ENCODE measurements at regions not wholly inside any gene's neighbourhood (a gene's known extent, or its start where the extent isn't known, plus 50 kb on each side); places are given as distances from the start of the nearest gene placed in this dataset.
"Not testable (repeated sequence)": the region's sequence is repeated elsewhere in the genome, so short reads cannot be mapped to it uniquely, and the experiment has no call there.

DNA sequence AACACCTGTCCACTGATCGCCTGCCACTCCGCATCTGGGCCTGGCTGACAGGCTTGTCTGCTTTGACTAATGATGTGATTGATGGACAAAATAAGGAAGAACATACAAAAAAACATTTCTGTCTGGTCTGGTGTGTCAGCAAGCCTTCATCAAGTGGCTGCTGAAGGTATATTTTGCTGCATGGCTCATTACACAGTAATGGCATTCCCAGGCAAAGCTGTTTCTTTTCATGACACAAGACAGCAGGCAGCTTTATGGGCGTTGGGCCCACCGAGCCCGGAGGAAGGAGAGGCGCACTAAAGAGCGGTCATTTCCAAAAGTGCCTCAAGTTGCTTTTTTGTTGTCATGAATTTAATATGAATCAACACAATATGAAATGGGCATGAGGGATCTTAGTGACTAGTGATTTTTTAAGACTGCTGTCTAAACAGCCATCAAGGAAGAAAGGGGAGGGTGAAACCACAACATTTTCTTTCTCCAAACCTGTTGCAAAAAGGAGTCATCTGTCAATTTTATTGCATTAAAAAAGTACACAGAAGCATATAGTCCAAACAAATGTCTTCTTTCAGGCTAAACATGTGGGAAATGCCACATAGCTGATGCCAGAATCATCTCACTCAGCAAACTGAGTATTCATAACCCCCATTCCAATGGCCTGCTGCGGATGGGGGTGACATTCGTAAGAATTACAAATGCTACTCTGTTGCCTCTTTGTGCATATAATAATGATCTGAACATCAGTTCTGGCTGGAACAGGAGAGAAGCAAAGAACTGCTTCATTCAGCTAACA lies 476.6 kb downstream of the ZNF536 start:
- peak; percentile 34 to 73 (median 54) for DNase-seq (ENCODE audit: low read depth in 4 of 4, low spot score in 3 of 4)

DNA sequence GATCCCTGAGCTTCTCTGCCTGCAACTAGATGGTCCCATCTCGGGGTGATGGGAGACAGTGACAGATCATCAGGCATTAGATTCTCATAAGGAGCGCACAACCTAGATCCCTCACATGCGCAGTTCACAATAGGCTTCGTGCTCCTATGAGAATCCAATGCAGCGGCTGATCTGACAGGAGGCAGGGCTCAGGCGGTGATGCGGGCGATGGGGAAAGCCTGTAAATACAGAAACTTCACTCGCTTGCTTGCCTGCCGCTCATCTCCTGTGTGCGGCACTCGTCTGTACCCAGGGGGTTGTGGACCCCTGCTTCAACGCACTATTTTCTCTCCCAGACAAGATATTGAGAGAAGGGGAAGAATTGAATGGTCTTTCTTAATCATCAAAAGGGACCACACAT lies 473.9 kb downstream of the ZNF536 start:
- no peak for DNase-seq (ENCODE audit: low read depth in 4 of 4, low spot score in 3 of 4)

GRCh38 chr19:30842926-30843325 lies 470.7 kb downstream of the ZNF536 start:
- DNase-seq (ENCODE audit: low read depth in 4 of 4, low spot score in 3 of 4): no peak

DNA sequence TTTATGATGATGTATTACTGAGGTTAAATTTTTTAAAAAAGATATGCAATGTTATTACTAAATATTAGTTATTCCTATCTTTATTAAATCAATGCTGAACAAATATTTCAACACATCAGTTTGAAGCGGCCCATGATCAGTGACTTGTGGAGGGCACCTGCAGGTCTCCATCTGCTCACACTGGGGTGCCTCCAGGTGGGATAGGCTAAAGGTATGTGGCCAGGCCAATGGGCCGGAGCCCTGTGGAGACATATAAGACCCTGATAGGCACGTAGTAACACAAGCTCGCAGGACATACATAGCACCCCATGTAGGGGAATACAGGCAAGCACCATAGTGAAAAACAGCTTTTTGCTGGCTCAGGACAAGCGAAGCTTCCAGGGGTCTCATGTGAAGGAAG lies 469.8 kb downstream of the ZNF536 start:
- no peak for DNase-seq (ENCODE audit: low read depth in 4 of 4, low spot score in 3 of 4)

- DNase-seq (ENCODE audit: low read depth in 4 of 4, low spot score in 3 of 4): no peak
Measured at GRCh38 chr19:30830875-30831274, 458.7 kb downstream of the ZNF536 start.

DNA sequence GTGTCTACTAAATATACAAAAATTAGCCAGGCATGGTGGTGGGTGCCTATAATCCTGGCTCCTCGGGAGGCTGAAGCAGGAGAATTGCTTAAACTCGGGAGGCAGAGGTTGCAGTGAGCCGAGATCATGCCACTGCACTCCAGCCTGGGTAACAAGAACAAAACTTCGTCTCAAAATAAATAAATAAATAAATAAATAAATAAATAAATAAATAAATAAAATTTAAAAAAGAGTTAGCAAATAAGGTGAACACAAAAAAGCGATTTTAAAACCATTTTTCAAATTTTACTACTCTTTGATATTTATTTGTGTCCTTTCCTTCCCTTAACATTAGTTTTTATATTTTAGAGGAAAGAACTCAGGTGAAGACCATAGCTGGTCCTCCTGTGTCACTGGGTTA lies 453.3 kb downstream of the ZNF536 start:
- not testable (repeated sequence) for DNase-seq (ENCODE audit: low read depth in 4 of 4, low spot score in 3 of 4)

DNA sequence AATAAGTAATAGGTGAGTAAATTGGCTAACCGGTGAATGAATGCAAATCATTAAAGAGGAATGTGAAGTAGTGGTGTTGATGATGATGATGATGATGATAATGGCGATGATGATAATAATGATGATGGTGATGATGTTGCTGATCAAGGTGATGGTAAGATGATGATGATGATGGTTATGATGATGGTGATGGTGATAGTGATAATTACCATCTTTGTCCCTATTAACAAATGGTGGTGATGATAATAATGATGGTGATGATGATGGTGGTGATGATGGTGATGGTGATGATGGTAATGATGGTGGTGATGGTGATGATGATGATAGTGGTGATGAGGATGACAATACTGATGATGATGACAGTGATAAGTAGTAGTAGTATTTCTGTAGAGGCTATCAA lies 452.6 kb downstream of the ZNF536 start:
- no peak for DNase-seq (ENCODE audit: low read depth in 4 of 4, low spot score in 3 of 4)

DNA sequence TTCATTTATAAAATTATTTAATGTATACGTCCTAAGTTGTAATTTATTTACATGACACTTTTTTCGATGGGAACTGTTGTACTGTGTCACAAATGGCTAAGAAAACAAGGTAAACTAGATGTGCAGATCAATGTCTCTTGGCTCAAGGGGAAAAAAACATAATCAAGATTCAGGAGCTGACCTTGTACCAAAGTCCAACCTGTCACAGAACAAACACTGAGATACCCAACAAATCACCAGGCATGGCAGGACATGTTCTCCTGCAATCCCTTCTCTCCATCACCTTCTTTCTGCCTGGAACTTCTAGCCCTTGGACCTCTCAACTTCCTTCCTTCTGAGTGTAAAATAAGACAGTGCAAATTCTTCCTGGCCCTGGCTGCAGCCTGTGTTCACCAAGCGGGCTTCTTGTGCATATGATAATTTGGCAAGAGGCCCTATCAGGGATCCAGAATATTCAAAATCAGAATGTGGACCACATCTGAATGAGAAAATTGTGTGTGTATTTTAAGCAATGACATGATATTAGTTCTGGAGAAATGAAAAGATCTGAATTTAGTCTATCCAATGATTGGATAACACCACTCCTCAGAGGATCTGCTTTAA lies 445.9 kb downstream of the ZNF536 start:
- no peak for DNase-seq (ENCODE audit: low read depth in 4 of 4, low spot score in 3 of 4)

DNA sequence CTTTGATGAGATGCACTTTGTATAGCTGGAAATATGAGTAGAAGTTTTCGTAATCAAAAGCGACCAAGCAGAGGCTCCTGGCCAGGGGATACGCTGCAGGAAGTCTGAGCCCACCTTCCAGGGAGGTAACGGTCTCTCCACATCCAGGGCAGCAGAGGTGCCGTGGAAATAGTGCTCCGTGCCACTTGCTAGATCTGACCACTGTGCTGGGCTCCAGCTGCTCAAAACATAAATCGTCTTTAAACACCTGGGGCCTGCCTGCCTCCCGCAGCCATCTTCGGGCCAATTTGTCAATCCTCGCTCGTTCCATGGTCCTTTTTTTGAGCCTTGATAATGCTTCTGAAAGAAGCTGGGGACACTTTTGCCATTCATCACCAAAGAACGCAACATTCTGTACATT lies 445.0 kb downstream of the ZNF536 start:
- DNase-seq (ENCODE audit: low read depth in 4 of 4, low spot score in 3 of 4): no peak

- no peak for DNase-seq (ENCODE audit: low read depth in 4 of 4, low spot score in 3 of 4)
Measured at GRCh38 chr19:30815889-30816580, 443.9 kb downstream of the ZNF536 start.

GRCh38 chr19:30812099-30812678 lies 440.0 kb downstream of the ZNF536 start:
- DNase-seq (ENCODE audit: low read depth in 4 of 4, low spot score in 3 of 4): no peak

GRCh38 chr19:30811397-30812098 lies 439.4 kb downstream of the ZNF536 start:
- DNase-seq (ENCODE audit: low read depth in 4 of 4, low spot score in 3 of 4): no peak

DNA sequence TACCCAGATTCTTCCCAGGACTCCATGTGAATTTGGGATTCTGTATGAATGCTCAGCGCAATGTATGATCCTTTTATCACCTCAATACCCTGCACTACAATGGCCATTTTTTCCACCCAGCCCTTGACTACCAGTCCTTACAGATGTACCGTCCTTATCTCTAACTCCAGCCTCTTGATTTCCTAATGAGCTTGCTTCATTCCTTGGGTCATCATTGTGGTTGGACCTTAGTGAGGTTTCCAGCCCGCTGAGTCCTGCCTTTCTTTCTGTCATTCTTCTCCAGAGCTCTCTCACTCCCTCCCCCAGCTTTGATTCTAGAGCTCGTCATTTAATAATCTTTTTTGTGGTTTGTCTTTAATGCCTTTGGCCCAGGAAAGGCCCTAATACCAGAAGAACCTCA lies 438.5 kb downstream of the ZNF536 start:
- DNase-seq (ENCODE audit: low read depth in 4 of 4, low spot score in 3 of 4): no peak

DNA sequence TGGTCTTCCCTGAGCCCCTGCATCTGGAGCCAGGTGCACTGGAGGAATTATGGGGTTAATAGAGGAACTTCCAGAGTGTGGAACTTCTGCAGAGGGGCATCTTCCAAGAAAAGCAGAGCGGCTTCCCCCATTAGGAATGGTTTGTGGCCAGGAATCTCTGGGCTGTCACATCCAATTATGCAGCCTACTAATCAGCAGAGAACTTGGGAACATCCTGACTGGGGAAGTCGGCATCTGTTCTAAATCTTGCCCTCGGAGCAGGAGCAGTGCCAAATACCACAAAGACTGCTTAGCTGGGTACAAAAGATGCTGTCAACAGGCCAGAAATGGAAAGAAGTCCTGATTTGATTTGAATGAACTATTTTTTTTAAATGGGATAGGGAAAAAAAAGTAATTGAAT lies 435.1 kb downstream of the ZNF536 start:
- no peak for DNase-seq (ENCODE audit: low read depth in 4 of 4, low spot score in 3 of 4)

GRCh38 chr19:30806311-30806710 lies 434.1 kb downstream of the ZNF536 start:
- DNase-seq (ENCODE audit: low read depth in 4 of 4, low spot score in 3 of 4): no peak

DNA sequence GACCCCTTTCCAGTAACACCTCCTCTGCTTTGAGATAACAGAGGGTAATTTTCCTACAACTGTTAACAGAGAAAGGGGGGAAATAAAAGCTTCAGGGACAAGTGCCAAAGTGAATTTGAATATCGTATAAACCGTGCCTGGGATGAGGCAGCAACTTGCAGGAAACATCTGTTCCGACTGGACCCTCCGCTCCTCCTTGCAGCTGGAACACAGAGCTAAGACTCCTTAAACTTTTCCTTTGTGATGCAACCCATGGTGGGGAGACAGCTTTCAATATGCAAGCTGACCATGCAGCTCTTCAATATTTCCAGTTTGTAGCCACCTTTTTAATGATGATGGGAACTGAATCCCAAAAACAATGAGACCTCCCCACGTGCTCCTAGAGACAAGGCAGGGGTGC lies 432.6 kb downstream of the ZNF536 start:
- no peak for DNase-seq (ENCODE audit: low read depth in 4 of 4, low spot score in 3 of 4)

DNA sequence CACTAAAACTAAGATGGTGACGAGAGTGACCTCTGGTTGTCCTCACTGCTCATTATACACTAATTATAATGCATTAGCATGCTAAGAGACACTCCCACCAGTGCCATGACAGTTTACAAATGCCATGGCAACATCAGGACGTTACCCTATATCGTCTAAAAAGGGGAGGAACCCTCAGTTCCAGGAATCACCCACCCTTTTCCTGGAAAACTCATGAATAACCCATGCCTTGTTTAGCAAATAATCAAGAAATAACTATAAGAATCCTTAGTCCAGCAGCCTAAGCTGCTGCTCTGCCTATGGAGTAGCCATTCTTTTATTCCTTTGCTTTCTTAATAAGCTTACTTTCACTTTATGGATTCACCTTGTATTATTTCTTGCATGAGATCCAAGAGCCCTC lies 432.1 kb downstream of the ZNF536 start:
- DNase-seq (ENCODE audit: low read depth in 4 of 4, low spot score in 3 of 4): not testable (repeated sequence)

DNA sequence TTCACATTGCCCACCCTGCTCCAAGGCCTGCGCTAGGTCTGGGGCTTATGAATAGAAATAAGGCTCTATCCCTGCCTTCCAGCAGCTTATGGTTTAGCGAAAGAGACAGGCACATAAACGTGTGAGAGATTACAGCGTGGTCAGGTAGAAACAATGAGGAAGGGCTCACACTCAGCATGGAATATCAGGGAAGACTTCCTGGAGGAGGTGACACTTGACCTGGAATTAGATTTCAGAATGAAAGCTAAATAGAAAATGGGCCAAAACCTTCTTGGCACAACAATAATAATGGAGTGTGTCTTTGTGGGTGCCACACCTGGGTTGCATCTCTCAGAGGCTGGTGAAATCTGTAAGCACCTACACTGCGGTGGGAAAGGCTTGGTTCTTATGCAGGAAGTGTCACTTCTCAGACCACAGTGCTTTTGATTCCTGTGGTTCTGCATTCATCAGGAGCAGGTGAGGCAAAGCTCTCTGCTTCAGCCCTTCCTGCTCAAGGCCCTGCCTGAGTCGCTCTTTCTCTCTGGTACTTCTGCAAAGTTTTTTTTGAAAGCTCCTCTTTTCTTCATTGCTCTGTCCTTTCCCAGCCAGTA lies 430.3 kb downstream of the ZNF536 start:
- DNase-seq (ENCODE audit: low read depth in 4 of 4, low spot score in 3 of 4): no peak

GRCh38 chr19:30799865-30800755 lies 427.9 kb downstream of the ZNF536 start:
- DNase-seq (ENCODE audit: low read depth in 4 of 4, low spot score in 3 of 4): no peak

- DNase-seq (ENCODE audit: low read depth in 4 of 4, low spot score in 3 of 4): no peak
Measured at GRCh38 chr19:30795727-30796126, 423.5 kb downstream of the ZNF536 start.

Measured in left renal pelvis (tissue), 4 donors.